C1 segment of cervical spinal cord (tissue), 14 donors: ENCODE measurements at regions not wholly inside any gene's neighbourhood (a gene's known extent, or its start where the extent isn't known, plus 50 kb on each side); places are given as distances from the start of the nearest gene placed in this dataset.

Source experiments
- DNase-seq, 14 donors: peaks; one replicate each; lab custom pipeline; 2025; lab: John Stamatoyannopoulos, UW

DNA sequence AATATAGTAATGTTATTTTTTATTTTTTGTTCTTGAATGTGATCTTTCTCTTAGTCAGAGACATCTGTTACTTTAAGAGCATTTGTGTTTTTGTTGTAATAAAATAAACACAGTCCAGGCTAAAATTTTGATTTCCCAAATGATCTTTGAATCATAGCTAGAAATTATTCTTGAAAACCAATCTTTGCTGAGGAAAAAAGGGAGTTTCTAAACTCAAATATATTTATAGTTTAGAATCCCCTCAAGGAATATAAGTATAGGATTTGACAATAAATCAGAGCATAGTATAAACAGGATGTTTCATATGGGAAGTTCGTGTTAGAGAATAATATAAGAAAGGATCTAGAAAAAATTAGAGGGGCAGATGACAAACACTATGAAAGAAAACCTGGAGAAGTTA, 118.8 kb upstream of the ADAMTS19 start:
- no peak for DNase-seq

DNA sequence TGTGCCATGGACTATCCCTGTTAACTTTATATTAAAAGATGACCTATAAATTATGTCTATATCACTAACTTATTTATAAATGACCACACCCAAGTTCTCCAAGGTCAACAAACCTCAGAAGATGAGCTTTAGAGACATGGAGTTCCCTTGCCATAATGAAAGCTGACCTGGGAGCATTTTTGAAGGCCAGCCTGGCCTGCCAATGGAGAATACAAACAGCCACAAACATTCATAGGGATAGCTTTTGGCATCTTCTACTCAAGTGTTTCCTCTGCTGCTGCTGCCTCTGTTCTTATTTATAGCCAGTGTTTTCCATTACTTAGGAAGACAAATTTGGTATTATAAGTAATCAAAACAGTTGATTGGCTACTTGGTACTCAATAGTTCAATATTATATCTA, 117.3 kb upstream of the ADAMTS19 start:
- no peak for DNase-seq

DNA sequence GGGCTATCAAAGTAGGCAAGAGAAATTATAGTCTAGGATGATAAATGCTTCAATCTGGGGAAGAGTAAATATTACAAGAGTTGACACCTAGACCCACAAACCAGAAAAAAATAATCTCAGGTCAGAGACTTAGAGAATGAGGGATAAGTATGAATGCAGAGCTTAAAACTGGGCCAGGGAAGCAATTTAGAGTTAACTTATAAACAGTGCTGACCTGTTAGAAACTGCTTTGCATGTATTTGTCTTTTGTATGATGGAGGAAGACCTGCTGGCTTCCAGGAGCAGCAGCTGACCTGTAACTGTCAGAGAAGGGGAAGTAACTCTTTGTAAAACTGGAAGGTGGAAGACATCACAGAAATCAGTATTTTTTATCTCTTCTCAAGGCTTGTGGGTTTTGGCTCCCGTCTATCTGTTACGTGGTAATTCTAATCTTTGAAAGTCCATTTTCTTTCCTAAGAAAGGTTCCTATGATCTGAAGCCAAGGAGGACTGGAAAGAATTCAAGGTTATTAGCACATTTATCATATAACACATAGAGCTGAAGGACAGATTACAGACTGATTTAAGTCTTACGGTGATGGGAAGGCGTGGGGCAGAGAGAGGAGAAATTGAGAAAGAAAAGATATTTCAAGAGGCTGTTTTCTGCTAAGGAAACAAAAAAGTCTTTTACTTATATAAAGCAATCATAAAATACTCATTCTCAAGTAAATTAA, 114.7 kb upstream of the ADAMTS19 start:
- no peak for DNase-seq

DNA sequence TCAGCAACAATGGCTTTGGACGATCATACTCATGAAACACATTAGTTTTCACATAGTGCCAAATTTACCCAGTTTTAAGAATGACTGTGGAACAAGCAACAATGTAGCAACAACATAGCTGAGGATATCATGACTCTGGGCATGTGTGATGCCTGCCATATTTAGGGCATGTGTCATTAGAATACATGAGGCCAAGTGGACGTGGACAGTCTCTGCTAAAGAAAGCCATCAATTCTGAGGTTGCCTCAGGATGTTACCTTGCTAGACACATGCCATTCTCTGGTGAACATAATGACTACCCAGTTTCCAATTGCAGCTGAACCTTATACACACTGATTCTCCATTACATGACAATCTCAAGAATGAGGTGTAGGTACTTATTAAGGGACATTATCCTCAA, 103.3 kb upstream of the ADAMTS19 start:
- DNase-seq, result no peak

DNA sequence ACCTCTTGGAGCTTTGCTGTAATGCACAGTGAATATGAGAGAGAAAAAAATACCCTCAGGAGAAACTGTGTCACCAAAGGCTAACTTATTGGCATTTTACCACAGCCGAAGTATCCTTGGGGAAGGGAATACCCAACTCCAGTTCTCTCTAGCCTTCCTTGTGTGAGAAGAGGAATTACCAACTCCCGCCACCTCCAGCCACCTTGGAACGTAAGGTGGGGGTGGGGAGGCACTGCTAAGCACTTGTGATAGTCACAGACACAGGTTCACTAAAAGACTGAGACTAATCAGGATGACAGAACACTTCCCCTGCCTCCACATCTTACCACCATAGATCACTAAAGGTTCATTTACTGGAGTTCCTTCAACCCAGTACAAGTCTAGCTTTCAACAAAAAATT, 102.0 kb upstream of the ADAMTS19 start:
- DNase-seq, result no peak

DNA sequence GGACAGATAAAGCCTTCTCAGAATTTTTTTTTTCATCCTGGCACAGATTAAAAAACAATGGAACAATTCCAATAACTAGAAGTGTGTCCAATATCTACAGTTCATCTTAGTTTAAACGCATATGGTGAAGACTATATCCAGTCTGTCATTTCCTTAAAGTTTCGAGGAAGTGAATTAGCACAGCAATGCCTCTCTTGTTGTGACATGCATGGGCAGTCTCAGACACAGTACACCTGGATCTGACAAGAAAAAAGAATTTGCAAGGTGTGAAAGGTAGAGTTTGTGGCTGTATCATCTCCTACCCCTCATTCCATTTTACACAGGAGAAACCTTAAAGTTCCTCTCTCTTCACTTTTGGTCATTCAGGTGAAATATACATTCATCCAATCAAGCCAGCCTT, 100.6 kb upstream of the ADAMTS19 start:
- DNase-seq, result no peak

DNA sequence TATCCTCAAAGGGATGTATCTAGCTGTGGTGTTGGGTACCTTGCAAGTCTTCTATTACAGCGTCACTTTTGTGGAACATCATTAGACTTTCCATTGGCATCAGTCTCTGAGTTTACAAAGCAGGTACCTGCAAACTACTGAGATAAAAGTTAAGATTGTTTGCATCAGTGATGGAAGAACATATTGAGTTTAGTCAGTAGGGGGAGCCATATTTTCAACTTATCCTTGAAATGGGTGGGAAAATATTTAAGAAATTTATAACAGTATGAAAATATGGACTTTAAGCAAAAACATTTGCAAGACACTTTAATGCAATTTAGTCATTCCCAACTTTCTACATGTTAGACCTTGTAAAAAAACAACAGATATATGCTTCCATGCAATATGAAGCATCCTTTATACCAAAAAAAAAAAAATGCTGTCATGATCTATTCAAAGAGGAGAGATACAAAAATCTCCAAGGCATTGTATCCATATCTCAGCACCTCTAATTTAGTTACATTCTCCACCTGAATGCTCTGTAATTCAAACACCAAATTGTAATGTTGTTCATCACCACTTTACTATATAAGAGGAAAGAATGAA, 98.6 kb upstream of the ADAMTS19 start:
- no peak for DNase-seq

DNA sequence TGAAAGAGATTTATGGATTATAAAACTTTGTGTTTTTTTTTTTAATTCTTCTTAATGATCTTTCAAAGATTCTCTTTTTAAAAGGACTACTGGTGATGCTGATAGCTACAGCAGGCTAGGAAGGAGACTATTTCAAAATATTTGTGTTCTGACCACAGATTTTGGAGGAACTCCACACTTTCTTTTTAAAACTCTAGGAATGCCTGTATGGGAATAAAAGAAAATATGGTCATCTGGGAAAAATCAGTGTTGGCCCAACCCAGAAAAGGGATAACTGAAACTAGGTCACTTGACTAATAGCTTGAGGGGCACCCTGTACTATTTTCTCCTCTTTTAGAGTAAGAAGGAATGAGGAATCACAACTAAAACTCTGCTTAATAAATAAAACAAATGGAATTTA, 97.6 kb upstream of the ADAMTS19 start:
- DNase-seq, result no peak

DNA sequence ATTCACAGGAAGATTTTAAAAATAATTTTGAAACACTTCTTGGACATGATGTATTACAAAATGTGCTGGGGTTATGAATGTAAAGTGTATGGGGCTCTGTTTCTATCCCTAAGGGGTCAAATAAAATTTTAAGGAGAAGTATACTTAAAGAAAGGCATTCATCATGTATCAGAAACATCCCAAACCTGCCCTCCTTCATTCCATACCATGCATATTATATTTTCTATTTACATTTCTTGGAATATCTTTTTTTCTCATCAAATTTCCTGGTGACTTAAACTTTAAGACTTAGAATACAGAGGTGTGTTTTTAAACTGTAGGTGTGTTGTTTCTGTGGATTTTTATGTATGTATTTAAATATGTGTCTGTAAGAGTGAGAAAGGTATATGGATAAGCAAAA, 96.1 kb upstream of the ADAMTS19 start:
- DNase-seq, result no peak

DNA sequence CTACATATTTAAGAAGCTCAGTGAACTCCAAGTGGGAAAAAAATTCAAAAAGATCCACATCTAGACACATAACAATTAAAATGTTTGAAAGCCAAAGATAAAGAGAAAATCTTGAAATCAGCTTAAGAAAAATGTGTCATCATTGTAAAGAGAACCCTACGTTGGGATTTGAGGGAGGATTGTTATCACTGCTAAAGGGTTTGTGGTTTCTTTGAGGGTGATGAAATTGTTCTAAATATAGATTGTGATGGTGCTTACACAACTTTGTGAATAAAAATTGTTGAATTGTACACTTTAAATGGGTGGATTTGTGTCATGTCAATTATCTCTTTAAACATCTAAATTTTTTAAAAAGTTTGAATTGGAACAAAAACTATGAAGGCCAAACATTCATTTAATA, 92.2 kb upstream of the ADAMTS19 start:
- DNase-seq, result no peak

DNA sequence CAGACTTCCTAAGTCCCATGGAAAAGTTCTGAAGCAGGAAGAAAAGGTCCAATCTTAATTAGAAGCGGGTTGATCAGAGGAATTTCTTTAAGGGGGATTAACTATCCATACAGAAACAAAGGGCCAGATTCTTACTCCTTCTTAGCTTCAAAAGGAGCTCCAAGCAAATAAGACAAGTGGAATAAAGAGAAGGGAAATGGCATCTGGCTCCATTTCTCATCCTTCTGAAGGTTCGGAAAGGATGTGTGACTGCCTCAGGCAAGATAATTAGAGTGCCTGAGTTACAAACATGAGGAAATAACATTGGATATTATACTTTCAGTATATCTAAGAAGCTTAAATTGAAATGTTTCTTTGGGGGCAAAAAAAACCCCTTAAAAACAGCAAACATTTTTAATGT, 88.1 kb upstream of the ADAMTS19 start:
- DNase-seq, result no peak

DNA sequence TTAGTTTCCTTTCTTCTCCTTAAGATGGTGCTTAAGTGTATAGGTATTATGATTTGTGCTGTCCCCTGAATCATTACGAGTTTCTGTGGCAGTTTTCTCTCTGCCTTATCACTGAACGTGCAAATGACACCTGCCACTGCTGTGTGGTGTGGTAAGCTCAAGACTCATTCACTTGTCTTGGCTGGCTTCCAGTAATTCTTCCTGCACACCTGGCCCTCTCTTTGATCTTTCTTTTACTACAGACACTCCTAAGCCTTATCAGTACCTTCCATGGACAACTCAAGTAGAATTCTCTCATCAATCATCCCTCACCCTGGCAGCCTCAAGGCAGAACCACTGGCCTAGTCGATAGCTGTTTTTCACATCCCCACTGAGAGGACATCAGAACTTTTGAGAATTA, 82.6 kb upstream of the ADAMTS19 start:
- DNase-seq, result no peak

DNA sequence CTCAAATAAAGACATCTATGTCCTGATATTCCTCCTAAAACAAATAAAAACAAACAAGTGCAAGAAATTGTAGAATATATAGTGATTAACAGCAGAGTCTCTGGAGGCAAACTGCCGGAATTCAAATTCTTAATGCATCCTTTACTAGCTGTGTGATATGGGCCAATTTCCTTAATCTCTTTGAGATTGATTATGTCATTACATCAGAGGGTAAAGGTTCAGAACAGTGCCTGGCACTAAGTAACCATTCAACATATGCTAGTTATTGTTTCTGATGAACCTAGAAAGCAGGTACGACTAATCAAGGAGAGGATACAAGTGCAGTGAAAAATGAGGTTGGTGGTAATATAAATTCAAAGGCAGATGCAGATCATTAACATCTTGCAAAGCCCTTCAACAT, 81.1 kb upstream of the ADAMTS19 start:
- no peak for DNase-seq

DNA sequence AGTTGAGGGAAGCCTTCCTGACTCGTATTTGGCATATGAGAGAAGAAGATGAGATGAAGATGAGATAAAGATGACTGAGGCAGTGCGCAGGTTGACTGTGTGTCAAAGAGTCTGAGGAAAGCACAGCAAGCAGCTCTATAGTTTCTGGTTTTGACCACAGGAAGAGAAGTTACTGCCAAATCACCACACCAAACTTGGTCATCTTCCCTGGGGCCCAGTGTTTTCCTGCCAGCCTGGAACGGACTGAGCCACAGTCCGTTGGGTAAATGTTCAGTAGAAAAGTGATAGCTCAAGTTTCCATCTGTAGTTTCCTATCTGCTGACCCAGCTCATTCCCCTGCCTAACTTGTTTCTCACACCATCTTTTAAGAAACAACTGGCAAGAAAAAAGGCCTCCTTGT, 80.7 kb upstream of the ADAMTS19 start:
- no peak for DNase-seq

DNA sequence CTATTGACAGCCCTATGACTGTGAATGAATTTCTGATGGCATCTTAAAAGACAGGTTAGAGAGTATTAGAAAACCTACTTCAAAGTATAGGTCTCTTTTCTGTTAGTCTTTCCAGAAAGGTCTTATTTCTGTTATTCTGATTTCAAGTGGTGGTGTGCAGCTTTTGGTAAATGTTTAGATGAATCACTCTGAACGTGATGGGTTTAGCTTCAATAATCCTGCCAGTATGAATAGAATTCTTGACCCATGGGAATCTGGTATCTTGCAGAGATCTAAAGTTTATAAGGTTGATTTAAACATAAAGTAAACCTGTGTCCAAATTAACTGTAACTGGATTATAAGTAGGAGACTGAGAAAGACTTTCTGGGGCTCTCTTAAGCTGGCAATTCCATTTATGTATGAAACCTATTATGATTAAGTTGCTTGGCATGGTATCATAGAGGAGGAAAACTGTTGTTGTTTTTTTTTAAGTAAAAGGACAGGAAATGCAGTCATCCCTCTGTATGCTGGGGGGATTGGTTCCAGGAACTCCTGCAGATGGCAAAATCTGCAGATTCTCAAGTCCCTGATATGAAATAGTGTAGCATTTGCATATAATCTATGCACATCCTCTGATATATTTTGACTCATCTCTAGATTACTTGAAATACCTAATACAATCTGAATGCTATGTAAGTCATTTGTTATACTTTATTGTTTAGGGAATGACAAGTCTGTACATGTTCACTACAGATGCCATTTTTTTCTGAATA, 77.0 kb upstream of the ADAMTS19 start:
- no peak for DNase-seq

DNA sequence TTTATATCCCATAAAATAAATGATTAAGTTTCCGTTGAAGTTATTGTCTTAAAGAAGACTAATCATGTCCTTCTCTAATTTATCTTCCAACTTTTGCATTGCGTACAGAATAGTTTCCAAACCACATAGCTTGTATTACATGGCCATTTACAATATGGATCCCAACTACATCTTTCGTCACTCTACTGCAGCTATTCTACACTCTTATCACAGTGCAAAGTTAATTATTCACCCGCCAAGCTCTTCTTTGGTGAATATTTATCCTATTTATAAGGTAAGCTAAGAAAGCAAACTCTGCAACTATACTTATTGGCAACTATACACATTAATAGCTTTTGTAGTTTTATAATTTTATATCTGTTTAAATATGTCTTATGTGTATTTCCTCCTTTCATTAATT, 75.9 kb upstream of the ADAMTS19 start:
- DNase-seq, result no peak

DNA sequence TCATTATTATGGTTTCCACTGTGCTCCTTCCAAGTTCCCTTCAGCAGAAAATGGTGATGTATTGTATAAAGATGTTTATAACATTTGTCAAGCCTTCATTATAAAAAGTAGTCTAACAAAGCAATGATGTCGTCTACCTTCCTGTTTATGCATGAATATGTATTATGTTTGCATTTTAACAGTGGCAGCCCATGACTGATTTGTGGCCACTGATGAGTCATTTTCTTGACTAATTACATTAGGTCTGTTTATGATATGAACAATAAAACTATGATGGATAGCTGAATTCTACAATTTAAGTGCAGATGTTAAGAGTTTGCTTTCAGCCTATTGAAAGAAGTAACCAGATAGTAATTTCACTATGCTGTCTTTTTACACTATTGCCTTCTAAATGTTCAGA, 75.4 kb upstream of the ADAMTS19 start:
- no peak for DNase-seq

DNA sequence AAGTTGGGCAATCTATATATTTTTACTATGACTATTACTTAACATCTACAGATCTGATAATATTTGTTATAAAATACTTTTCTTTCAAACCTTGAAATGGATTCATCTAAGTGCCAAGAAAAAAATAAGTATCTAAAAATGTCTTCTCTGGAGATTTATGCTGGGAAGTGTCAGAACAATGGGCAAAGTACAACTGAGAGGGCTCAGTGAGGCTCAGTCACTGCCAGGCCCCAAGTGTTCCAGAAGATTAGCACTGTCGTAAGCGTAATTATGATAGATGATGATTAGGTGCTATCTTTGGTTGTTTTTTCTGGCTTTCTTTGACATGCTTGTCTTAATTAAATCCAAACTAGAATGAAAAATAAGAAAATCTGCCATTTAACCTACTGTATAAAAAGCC, 72.2 kb upstream of the ADAMTS19 start:
- no peak for DNase-seq

DNA sequence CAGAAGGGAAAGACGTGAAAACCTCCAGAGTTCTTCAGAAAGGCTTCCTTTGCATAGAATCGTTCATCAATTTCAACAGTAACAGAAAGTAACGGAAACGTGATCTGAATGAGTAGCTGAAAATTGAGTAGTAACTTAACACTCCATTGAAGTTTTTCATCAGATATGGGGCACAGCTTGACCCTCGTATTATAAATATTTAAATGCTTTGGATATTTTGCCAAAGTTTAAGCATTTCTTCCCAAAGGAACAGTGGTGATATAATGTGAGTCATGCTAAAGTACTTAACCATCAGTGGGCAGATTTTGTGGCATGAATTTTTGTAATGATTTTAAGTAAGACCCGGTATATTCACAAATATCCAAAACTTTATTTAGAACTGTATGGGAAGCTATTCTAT, 67.4 kb upstream of the ADAMTS19 start:
- DNase-seq, result no peak

DNA sequence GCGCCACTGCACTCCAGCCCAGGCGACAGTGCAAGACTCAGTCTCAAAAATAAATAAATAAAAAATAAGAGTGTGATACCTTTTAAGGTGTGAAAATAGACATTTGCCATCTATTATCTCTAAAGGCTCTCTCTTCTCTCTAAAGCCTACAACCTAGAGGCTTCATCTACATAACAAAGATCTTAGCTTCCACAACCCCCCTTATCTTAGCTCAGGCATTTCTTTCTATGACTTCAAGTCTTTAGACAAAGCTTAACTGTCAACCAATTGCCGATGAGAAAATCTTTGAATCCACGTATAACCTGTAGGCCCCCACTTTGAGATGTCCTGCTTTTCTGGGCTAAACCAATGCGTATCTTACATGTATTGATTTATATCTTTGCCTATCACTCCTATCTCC, 64.9 kb upstream of the ADAMTS19 start:
- DNase-seq, result no peak

DNA sequence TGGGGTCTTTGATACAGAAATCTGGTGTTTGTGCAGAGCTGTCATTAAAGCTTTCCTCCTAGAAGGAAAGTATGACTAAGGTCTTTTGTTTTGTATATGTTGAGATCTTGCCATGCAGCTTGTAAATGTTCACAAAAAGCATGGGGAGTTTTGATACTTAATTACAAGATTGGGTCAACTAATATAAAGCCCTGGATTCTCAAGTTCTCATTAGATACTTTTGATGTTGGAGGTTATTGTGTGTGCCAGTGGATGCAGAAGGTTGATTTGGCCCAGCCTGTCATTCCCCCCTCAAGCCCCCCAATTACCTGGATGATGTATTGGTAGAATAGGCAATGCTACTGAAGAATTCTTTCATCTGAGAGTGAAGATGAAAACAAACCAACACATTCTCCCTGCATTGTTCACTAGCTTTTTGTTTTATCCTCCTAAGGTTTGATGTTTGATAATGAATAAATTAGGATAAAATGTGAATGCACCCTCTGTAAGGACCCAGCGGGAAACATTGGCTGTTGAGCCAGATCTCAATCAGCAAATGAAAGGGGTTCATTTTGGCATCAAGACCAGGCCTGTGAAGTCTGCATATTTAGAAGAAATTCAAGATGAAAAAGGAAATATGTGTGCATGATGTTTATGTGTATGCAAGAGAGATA, 61.9 kb upstream of the ADAMTS19 start:
- no peak for DNase-seq

DNA sequence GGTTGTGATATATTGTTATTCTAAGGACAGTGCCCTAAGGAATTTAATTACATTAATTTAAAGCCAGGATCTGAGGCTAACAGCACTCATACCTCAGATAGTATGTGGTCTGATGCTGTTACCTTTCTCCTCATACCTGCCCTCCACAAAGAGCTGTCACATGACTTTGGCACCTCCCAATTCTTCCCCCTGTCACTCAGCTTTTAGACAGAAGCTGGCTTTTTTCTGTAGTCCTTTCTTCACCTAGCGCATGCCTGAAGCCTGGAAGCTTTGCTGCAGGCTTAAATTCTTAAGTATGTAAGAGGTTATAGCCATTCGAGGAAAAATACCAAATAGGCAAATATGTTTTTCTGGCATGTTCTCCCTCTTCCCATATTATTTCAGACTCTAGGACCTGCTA, 61.0 kb upstream of the ADAMTS19 start:
- no peak for DNase-seq
